H1 (cell line): ENCODE measurements at regions not wholly inside any gene's neighbourhood (a gene's known extent, or its start where the extent isn't known, plus 50 kb on each side); places are given as distances from the start of the nearest gene placed in this dataset.

Experiments used
- CTCF ChIA-PET: fragments of 300-600 bp; sonication (Branson Sonifier 250); formaldehyde crosslinking; loops from one replicate; lab custom pipeline; 2021; ENCODE audit not compliant: partially characterized antibody; lab: Charles Lee
- POLR2A ChIA-PET: fragments of 300-600 bp; sonication (Branson Sonifier 250); formaldehyde crosslinking; loops from one replicate; lab custom pipeline; 2021; ENCODE audit warnings: inconsistent platforms; ENCODE audit not compliant: partially characterized antibody; lab: Charles Lee
- DNase-seq, 2 experiments: peaks; one replicate each; pipeline versions ENCODE4 v3.0.0 to v3.0.0-alpha.2; 2010 to 2022; ENCODE audit warnings: low spot score in 2 of 2, low read depth in 1 of 2, mixed read lengths in 1 of 2
- FAIRE-seq: peaks from 2 replicates; lab custom pipeline; 2011; peaks lifted over from hg19 to GRCh38; lab: Jason Lieb, UNC
- H2AFZ ChIP-seq: 2 replicates; pipeline ENCODE4 v1.8.1; 2012; ENCODE audit warnings: low read length, inconsistent platforms
- H2AK5ac ChIP-seq: 2 replicates; pipeline ENCODE4 v1.6.1; 2013; ENCODE audit warnings: low read depth, low read length
- H2BK120ac ChIP-seq: replicated peaks from 2 replicates; pipeline ENCODE3; 2013; ENCODE audit warnings: low read depth, low read length, inconsistent platforms
- H2BK12ac ChIP-seq: 2 replicates; pipeline ENCODE4 v1.6.1; 2013; ENCODE audit warnings: low read depth, low read length
- H2BK15ac ChIP-seq: 2 replicates; pipeline ENCODE4 v1.6.1; 2013; ENCODE audit warnings: low read length
- H2BK20ac ChIP-seq: 2 replicates; pipeline ENCODE4 v1.6.1; 2013; ENCODE audit warnings: low read length
- H2BK5ac ChIP-seq: 2 replicates; pipeline ENCODE4 v1.6.1; 2013; ENCODE audit warnings: low read depth, low read length
- H3K14ac ChIP-seq: 2 replicates; pipeline ENCODE4 v1.6.1; 2013; ENCODE audit warnings: inconsistent platforms; ENCODE audit not compliant: insufficient read length
- H3K18ac ChIP-seq: 2 replicates; pipeline ENCODE4 v1.6.1; 2013; ENCODE audit warnings: low read length; ENCODE audit errors: extremely low read depth
- H3K23ac ChIP-seq: 2 replicates; pipeline ENCODE4 v1.6.1; 2013; ENCODE audit warnings: inconsistent platforms; ENCODE audit not compliant: insufficient read length
- H3K23me2 ChIP-seq: 2 replicates; pipeline ENCODE4 v1.6.1; 2013; ENCODE audit warnings: low read depth, low read length
- H3K27ac ChIP-seq: 2 replicates; pipeline ENCODE4 v1.6.1; 2011; ENCODE audit warnings: low read depth, low read length, inconsistent platforms
- H3K27me3 ChIP-seq, 4 experiments: replicated peaks in 1 of 4; 1 replicate in 1 of 4; 2 replicates in 3 of 4; pipeline versions ENCODE4 v1.6.1 to v1.8.1; 2011 to 2013; ENCODE audit warnings: low read length in 3 of 4, mild to moderate bottlenecking in 3 of 4, inconsistent platforms in 2 of 4, mixed read lengths in 2 of 4, moderate library complexity in 1 of 4; ENCODE audit not compliant: control insufficient read depth in 3 of 4, insufficient read depth in 3 of 4; ENCODE audit errors: extremely low read depth in 1 of 4
- H3K36me3 ChIP-seq, 4 experiments: 2 replicates each; pipeline versions ENCODE4 v1.6.1 to v1.8.1; 2011 to 2013; ENCODE audit warnings: mild to moderate bottlenecking in 4 of 4, low read length in 3 of 4, moderate library complexity in 2 of 4, control low read depth in 1 of 4, inconsistent platforms in 1 of 4; ENCODE audit not compliant: insufficient read depth in 4 of 4, control insufficient read depth in 2 of 4
- H3K4ac ChIP-seq: replicated peaks from 2 replicates; pipeline ENCODE3; 2013; ENCODE audit warnings: low read length, low read depth, mixed read lengths, inconsistent platforms; ENCODE audit not compliant: insufficient read length
- H3K4me1 ChIP-seq, 4 experiments: replicated peaks in 1 of 4; 1 replicate in 1 of 4; 2 replicates in 3 of 4; pipeline versions ENCODE4 v1.6.1 to v1.8.1; 2011 to 2013; ENCODE audit warnings: low read length in 3 of 4, inconsistent platforms in 2 of 4, mixed read lengths in 1 of 4; ENCODE audit not compliant: insufficient read depth in 4 of 4, control insufficient read depth in 3 of 4
- H3K4me2 ChIP-seq, 2 experiments: 2 replicates each; pipeline versions ENCODE4 v1.6.1 to v1.8.1; 2011 to 2013; ENCODE audit warnings: low read depth in 2 of 2, low read length in 2 of 2, control low read depth in 1 of 2, inconsistent platforms in 1 of 2, mild to moderate bottlenecking in 1 of 2; ENCODE audit not compliant: insufficient read depth in 1 of 2
- H3K4me3 ChIP-seq, 4 experiments: fragments of 200-600, 300-600 bp in 1 of 4; sonication (generic), shearing (Covaris generic), sonication (Bioruptor Twin) in 1 of 4; 2 replicates each; pipeline versions ENCODE4 v1.5.1 to v1.8.1; 2011 to 2016; ENCODE audit warnings: low read length in 4 of 4, low read depth in 3 of 4, control low read depth in 2 of 4, inconsistent platforms in 2 of 4, mild to moderate bottlenecking in 2 of 4, mixed read lengths in 1 of 4, moderate library complexity in 1 of 4; ENCODE audit not compliant: insufficient read depth in 2 of 4; ENCODE audit errors: extremely low read depth in 1 of 4
- H3K56ac ChIP-seq: replicated peaks from 2 replicates; pipeline ENCODE3; 2013; ENCODE audit warnings: low read depth, mild to moderate bottlenecking, mixed read lengths, low read length, inconsistent platforms; ENCODE audit not compliant: insufficient read length
- H3K79me1 ChIP-seq: 2 replicates; pipeline ENCODE4 v1.6.1; 2013; ENCODE audit warnings: low read depth, low read length, control low read depth
- H3K79me2 ChIP-seq, 2 experiments: 2 replicates each; pipeline versions ENCODE4 v1.6.1 to v1.8.1; 2012 to 2013; ENCODE audit warnings: low read length in 2 of 2, mild to moderate bottlenecking in 2 of 2, inconsistent platforms in 1 of 2; ENCODE audit not compliant: insufficient read depth in 2 of 2, control insufficient read depth in 1 of 2
- H3K9ac ChIP-seq, 4 experiments: replicated peaks in 1 of 4; 1 replicate in 1 of 4; 2 replicates in 3 of 4; pipeline versions ENCODE4 v1.6.1 to v1.8.1; 2011 to 2013; ENCODE audit warnings: low read depth in 3 of 4, low read length in 3 of 4, control low read depth in 2 of 4, mild to moderate bottlenecking in 2 of 4, moderate library complexity in 2 of 4, inconsistent platforms in 1 of 4; ENCODE audit errors: extremely low read depth in 1 of 4
- H3K9me3 ChIP-seq, 2 experiments: 2 replicates each; pipeline versions ENCODE4 v1.6.1 to v1.8.1; 2012 to 2013; ENCODE audit warnings: mild to moderate bottlenecking in 2 of 2, moderate library complexity in 2 of 2, control low read depth in 1 of 2, inconsistent platforms in 1 of 2, low read depth in 1 of 2, low read length in 1 of 2, mixed read lengths in 1 of 2; ENCODE audit not compliant: insufficient read depth in 2 of 2
- H4K20me1 ChIP-seq, 2 experiments: replicated peaks in 1 of 2; 2 replicates each; pipeline versions ENCODE3 to v1.8.1; 2011 to 2013; ENCODE audit warnings: inconsistent platforms in 2 of 2, low read length in 2 of 2, mild to moderate bottlenecking in 1 of 2; ENCODE audit not compliant: insufficient read depth in 2 of 2, control insufficient read depth in 1 of 2
- H4K5ac ChIP-seq: 2 replicates; pipeline ENCODE4 v1.6.1; 2013; ENCODE audit warnings: low read length, low read depth, mixed read lengths, inconsistent platforms; ENCODE audit not compliant: insufficient read length
- H4K8ac ChIP-seq: 2 replicates; pipeline ENCODE4 v1.8.0; 2013; ENCODE audit warnings: mild to moderate bottlenecking, moderate library complexity, low read length, inconsistent platforms; ENCODE audit not compliant: insufficient read depth; ENCODE audit errors: extremely low read depth
- H4K91ac ChIP-seq: replicated peaks from 2 replicates; pipeline ENCODE3; 2013; ENCODE audit warnings: low read length, mixed read lengths, inconsistent platforms; ENCODE audit not compliant: insufficient read length
- CBX5 ChIP-seq: fragments of 300-800, 300-1000 bp; sonication (generic); IDR thresholded peaks from 2 replicates; pipeline ENCODE4 v1.7.1; 2016; ENCODE audit warnings: antibody characterized with exemption, low read length, low read depth
- CHD1 ChIP-seq: IDR thresholded peaks from 2 replicates; pipeline ENCODE4 v1.6.1; 2012; ENCODE audit warnings: low read depth, low read length, improper control_type of control experiment
- EGR1 ChIP-seq: IDR thresholded peaks from 2 replicates; pipeline ENCODE4 v1.6.1; 2011; ENCODE audit warnings: low read depth, low read length, borderline replicate concordance
- EP300 ChIP-seq, 2 experiments: IDR thresholded peaks; 1 replicate in 1 of 2; 2 replicates in 1 of 2; pipeline ENCODE4 v1.6.1; 2011 to 2012; ENCODE audit warnings: low read depth in 2 of 2, low read length in 2 of 2, mild to moderate bottlenecking in 2 of 2, borderline replicate concordance in 1 of 2, inconsistent platforms in 1 of 2, moderate library complexity in 1 of 2
- JUN ChIP-seq: IDR thresholded peaks from 2 replicates; pipeline ENCODE4 v1.6.1; 2011; ENCODE audit warnings: low read depth, mild to moderate bottlenecking, improper control_type of control experiment, low read length
- KDM4A ChIP-seq: IDR thresholded peaks from one replicate; pipeline ENCODE4 v1.7.1; 2012; ENCODE audit warnings: low read depth, mild to moderate bottlenecking, moderate library complexity, low read length, inconsistent platforms; ENCODE audit not compliant: severe bottlenecking
- MAFK ChIP-seq: IDR thresholded peaks from 2 replicates; pipeline ENCODE4 v1.6.1; 2012; ENCODE audit warnings: low read depth, mild to moderate bottlenecking, improper control_type of control experiment, low read length
- POLR2AphosphoS5 ChIP-seq: IDR thresholded peaks from 2 replicates; pipeline ENCODE4 v1.6.1; 2011; ENCODE audit warnings: low read depth, low read length
- RBBP5 ChIP-seq: IDR thresholded peaks from 2 replicates; pipeline ENCODE4 v1.7.1; 2012; ENCODE audit warnings: low read depth, mild to moderate bottlenecking, inconsistent platforms, low read length, moderate library complexity, borderline replicate concordance
- RXRA ChIP-seq: IDR thresholded peaks from 2 replicates; pipeline ENCODE4 v1.6.1; 2011; ENCODE audit warnings: low read depth, mild to moderate bottlenecking, low read length, moderate library complexity; ENCODE audit not compliant: insufficient read depth
- SIN3A ChIP-seq, 2 experiments: IDR thresholded peaks in 1 of 2; conservative IDR thresholded peaks in 1 of 2; 2 replicates each; pipeline ENCODE4 v1.6.1; 2011 to 2012; ENCODE audit warnings: low read length in 2 of 2, improper control_type of control experiment in 1 of 2, low read depth in 1 of 2, mild to moderate bottlenecking in 1 of 2
- SRF ChIP-seq: IDR thresholded peaks from 2 replicates; pipeline ENCODE4 v1.6.1; 2011; ENCODE audit warnings: mild to moderate bottlenecking, low read depth, low read length, moderate library complexity
- SUZ12 ChIP-seq: fragments of 200-600 bp; sonication (generic); IDR thresholded peaks from 2 replicates; pipeline ENCODE4 v1.6.1; 2012; ENCODE audit warnings: mild to moderate bottlenecking, inconsistent platforms, low read length, moderate library complexity, mixed read lengths
- TAF7 ChIP-seq: optimal IDR thresholded peaks from 2 replicates; pipeline ENCODE3; 2011; ENCODE audit warnings: low read depth, mild to moderate bottlenecking, inconsistent platforms, low read length, moderate library complexity, borderline replicate concordance
- ZNF274 ChIP-seq: IDR thresholded peaks from 2 replicates; pipeline ENCODE4 v1.7.0; 2012; ENCODE audit warnings: low read length, borderline replicate concordance; ENCODE audit errors: extremely low read depth

DNA sequence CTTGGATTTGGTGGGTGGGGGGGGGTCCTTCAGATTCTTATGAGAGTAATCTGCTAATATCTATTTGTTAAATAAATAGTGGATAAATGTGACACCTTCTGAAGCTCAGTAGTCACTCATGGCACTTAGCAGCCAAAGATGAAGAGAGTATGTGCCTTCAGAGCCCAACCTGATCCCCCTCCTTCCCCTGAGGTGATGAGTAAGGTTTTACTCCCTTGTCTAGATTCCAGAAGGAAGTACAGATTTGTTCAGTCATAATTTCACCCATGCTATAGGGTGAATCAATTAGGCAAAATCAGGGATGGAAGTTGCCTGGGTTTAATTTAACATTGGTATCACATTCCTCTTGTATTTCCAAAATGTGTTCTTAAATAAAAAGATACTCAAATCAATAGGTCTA, 340.3 kb upstream of the ATP2B1 start:
- no peak overlapping the region for H2BK12ac ChIP-seq
- no peaks in the 10 kb centered on the region for H3K27me3 ChIP-seq
- no peak for DNase-seq
- no peaks in the 10 kb centered on the region for H3K36me3 ChIP-seq
- no peak overlapping the region for H3K27ac ChIP-seq
- CTCF ChIA-PET: no interaction called here
- no peak overlapping the region for H3K18ac ChIP-seq
- H3K79me2 ChIP-seq: no peaks in the 10 kb centered on the region
- no peak overlapping the region for H3K56ac ChIP-seq
- no peaks in the 10 kb centered on the region for H3K79me1 ChIP-seq
- H2BK5ac ChIP-seq: no peak overlapping the region
- no peak overlapping the region for H3K9ac ChIP-seq
- FAIRE-seq: no peak
- H2AK5ac ChIP-seq: no peak overlapping the region
- H4K8ac ChIP-seq: no peak overlapping the region
- no peak overlapping the region for H3K4ac ChIP-seq
- H3K14ac ChIP-seq: no peak overlapping the region
- no peaks in the 10 kb centered on the region; the same call in 1 of the 2 replicates for H3K23me2 ChIP-seq
- H4K5ac ChIP-seq: no peak overlapping the region
- H2BK15ac ChIP-seq: no peak overlapping the region
- no peak overlapping the region for H3K4me3 ChIP-seq
- no peaks in the 10 kb centered on the region for H3K4me1 ChIP-seq
- H4K20me1 ChIP-seq: no peaks in the 10 kb centered on the region
- no peak overlapping the region for H2BK120ac ChIP-seq
- no peak overlapping the region for H4K91ac ChIP-seq
- H3K9me3 ChIP-seq: no peaks in the 10 kb centered on the region
- H2BK20ac ChIP-seq: no peak overlapping the region
- no peak overlapping the region for H3K23ac ChIP-seq
- H2AFZ ChIP-seq: no peak overlapping the region
- H3K4me2 ChIP-seq: no peak overlapping the region
- POLR2A ChIA-PET: no interaction called here
- no peak for TF ChIP-seq CBX5
- no peak for TF ChIP-seq ZNF274
- TF ChIP-seq SRF: no peak
- no peak for TF ChIP-seq RBBP5
- TF ChIP-seq EP300 (IDR thresholded peaks at IDR 0.05; ENCODE audit: borderline replicate concordance in 1 of 2, low read depth in 2 of 2, low read length in 2 of 2): no peak
- no peak for TF ChIP-seq SIN3A (conservative IDR thresholded peaks at IDR 0.05 in 1 of 2, IDR thresholded peaks at IDR 0.05 in 1 of 2; ENCODE audit: low read depth in 1 of 2, low read length in 2 of 2)
- no peak for TF ChIP-seq RXRA
- TF ChIP-seq EGR1: no peak
- TF ChIP-seq CHD1: no peak
- TF ChIP-seq TAF7: no peak
- no peak for TF ChIP-seq MAFK
- TF ChIP-seq POLR2AphosphoS5: no peak
- no peak for TF ChIP-seq KDM4A
- no peak for TF ChIP-seq JUN
- no peak for TF ChIP-seq SUZ12
